ENCODE measurements at regions not wholly inside any gene's neighbourhood (a gene's known extent, or its start where the extent isn't known, plus 50 kb on each side); places are given as distances from the start of the nearest gene placed in this dataset.
"Not testable (repeated sequence)": the region's sequence is repeated elsewhere in the genome, so short reads cannot be mapped to it uniquely, and the experiment has no call there.

GRCh38 chr11:16542353-16542752 is 186.0 kb upstream of the SOX6 start:
- no peak for DNase-seq (ENCODE audit: low read depth)
- TF ChIP-seq CTCF (conservative IDR thresholded peaks at IDR 0.05; ENCODE audit: control insufficient read depth, insufficient read depth, low read depth, low read length): no peak
- no peak overlapping the region for H3K4me3 ChIP-seq (ENCODE audit: control insufficient read depth, low read depth, low read length)

- TF ChIP-seq CTCF (conservative IDR thresholded peaks at IDR 0.05; ENCODE audit: control insufficient read depth, insufficient read depth, low read depth, low read length): no peak
- no peak for DNase-seq (ENCODE audit: low read depth)
- no peak overlapping the region for H3K4me3 ChIP-seq (ENCODE audit: control insufficient read depth, low read depth, low read length)
Observed at GRCh38 chr11:16536513-16536912, 180.2 kb upstream of the SOX6 start.

GRCh38 chr11:16528639-16529038 is 172.3 kb upstream of the SOX6 start:
- no peak for DNase-seq (ENCODE audit: low read depth)
- no peak for TF ChIP-seq CTCF (conservative IDR thresholded peaks at IDR 0.05; ENCODE audit: control insufficient read depth, insufficient read depth, low read depth, low read length)

GRCh38 chr11:16527525-16528246 is 171.3 kb upstream of the SOX6 start:
- DNase-seq (ENCODE audit: low read depth): no peak
- no peak overlapping the region for H3K4me3 ChIP-seq (ENCODE audit: control insufficient read depth, low read depth, low read length)
- no peak for TF ChIP-seq CTCF (conservative IDR thresholded peaks at IDR 0.05; ENCODE audit: control insufficient read depth, insufficient read depth, low read depth, low read length)

More at GRCh38 chr11:16528639-16529038, 172.3 kb upstream of the SOX6 start:
- H3K4me3 ChIP-seq (ENCODE audit: control insufficient read depth, low read depth, low read length): no peak overlapping the region

- TF ChIP-seq CTCF (conservative IDR thresholded peaks at IDR 0.05; ENCODE audit: control insufficient read depth, insufficient read depth, low read depth, low read length): no peak
Observed at GRCh38 chr11:16526947-16527346, 170.6 kb upstream of the SOX6 start.

GRCh38 chr11:16520713-16521112 is 164.4 kb upstream of the SOX6 start:
- not testable (repeated sequence) for H3K4me3 ChIP-seq (ENCODE audit: control insufficient read depth, low read depth, low read length); DNase-seq (ENCODE audit: low read depth)

More at GRCh38 chr11:16526947-16527346, 170.6 kb upstream of the SOX6 start:
- DNase-seq (ENCODE audit: low read depth): no peak
- no peak overlapping the region for H3K4me3 ChIP-seq (ENCODE audit: control insufficient read depth, low read depth, low read length)

- no peak for DNase-seq (ENCODE audit: low read depth)
- H3K4me3 ChIP-seq (ENCODE audit: control insufficient read depth, low read depth, low read length): no peak overlapping the region
- TF ChIP-seq CTCF (conservative IDR thresholded peaks at IDR 0.05; ENCODE audit: control insufficient read depth, insufficient read depth, low read depth, low read length): no peak
Observed at GRCh38 chr11:16512899-16513241, 156.5 kb upstream of the SOX6 start.

All from fibroblast of mammary gland (primary cell).